HUES64 (cell line): ENCODE measurements at regions not wholly inside any gene's neighbourhood (a gene's known extent, or its start where the extent isn't known, plus 50 kb on each side); places are given as distances from the start of the nearest gene placed in this dataset.

Experiments
- H3K27ac ChIP-seq: 2 replicates; pipeline ENCODE4 v1.7.0; 2013; ENCODE audit warnings: low read depth, low read length, inconsistent platforms
- H3K27me3 ChIP-seq: 2 replicates; pipeline ENCODE4 v1.6.1; 2013; ENCODE audit warnings: mild to moderate bottlenecking, low read length; ENCODE audit not compliant: insufficient read depth
- H3K36me3 ChIP-seq: 2 replicates; pipeline ENCODE4 v1.6.1; 2013; ENCODE audit warnings: mild to moderate bottlenecking, low read length; ENCODE audit not compliant: insufficient read depth
- H3K4me1 ChIP-seq: 2 replicates; pipeline ENCODE4 v1.6.1; 2013; ENCODE audit warnings: mild to moderate bottlenecking, low read length, moderate library complexity; ENCODE audit not compliant: insufficient read depth
- H3K4me3 ChIP-seq: 2 replicates; pipeline ENCODE4 v1.5.1; 2013; ENCODE audit warnings: mild to moderate bottlenecking, low read length, moderate library complexity
- H3K9ac ChIP-seq: 2 replicates; pipeline ENCODE4 v1.6.1; 2013; ENCODE audit warnings: mild to moderate bottlenecking, low read depth, low read length
- H3K9me3 ChIP-seq: 2 replicates; pipeline ENCODE4 v1.6.1; 2013; ENCODE audit warnings: low read depth, low read length; ENCODE audit not compliant: insufficient read depth
- WGBS: fragments of 150-250, 120-280 bp; methylation state at CpG from one replicate; pipeline ENCODE4 v1.1.7; 2013; ENCODE audit warnings: missing lambda C conversion rate; 5-methylcytosine and 5-hydroxymethylcytosine counted together

- WGBS = 80% methylated on average over 1 of the region's 1 CpG
- H3K27ac ChIP-seq = no peak overlapping the region
- H3K4me1 ChIP-seq = no peaks in the 10 kb centered on the region
- no peak overlapping the region for H3K4me3 ChIP-seq
- no peak overlapping the region for H3K9ac ChIP-seq
- no peaks in the 10 kb centered on the region for H3K27me3 ChIP-seq
- H3K36me3 ChIP-seq = no peaks in the 10 kb centered on the region
- no peaks in the 10 kb centered on the region for H3K9me3 ChIP-seq
Observed at GRCh38 chr13:78326633-78327032, 276.7 kb downstream of the POU4F1 start.

DNA sequence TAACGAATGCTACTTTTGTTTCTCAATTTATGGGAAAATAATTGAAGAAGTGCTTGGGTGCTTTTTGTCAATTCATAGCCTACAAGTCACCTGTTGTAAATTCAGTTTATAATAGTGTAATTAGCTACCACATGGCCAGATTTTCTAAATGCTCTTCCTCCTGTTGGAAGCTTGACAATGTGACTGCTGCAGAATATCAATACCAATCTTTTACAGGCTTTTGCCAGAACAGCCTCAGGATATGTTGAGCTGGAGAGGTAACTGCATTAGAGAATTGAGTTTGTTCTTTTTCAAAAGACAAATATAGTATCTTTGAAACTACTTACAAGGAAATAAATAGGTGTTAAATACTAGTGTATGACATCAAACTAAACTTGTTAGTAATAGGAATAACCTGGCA is 277.8 kb downstream of the POU4F1 start:
- H3K27ac ChIP-seq = no peak overlapping the region
- H3K36me3 ChIP-seq = no peaks in the 10 kb centered on the region
- no peak overlapping the region for H3K4me3 ChIP-seq
- no peaks in the 10 kb centered on the region for H3K9me3 ChIP-seq
- WGBS = 92% methylated on average over 1 of the region's 1 CpG
- no peaks in the 10 kb centered on the region for H3K27me3 ChIP-seq
- no peaks in the 10 kb centered on the region for H3K4me1 ChIP-seq
- H3K9ac ChIP-seq = no peak overlapping the region

GRCh38 chr13:78323848-78324247 is 279.5 kb downstream of the POU4F1 start:
- WGBS = 88% methylated on average over 1 of the region's 2 CpGs
- H3K9me3 ChIP-seq = no peaks in the 10 kb centered on the region

GRCh38 chr13:78323040-78323439 is 280.3 kb downstream of the POU4F1 start:
- Histone ChIP-seq H3K27me3 (no peaks in the 10 kb centered on the region), H3K9me3 (no peaks in the 10 kb centered on the region), H3K36me3 (no peaks in the 10 kb centered on the region), H3K27ac (no peak overlapping the region), H3K9ac (no peak overlapping the region), H3K4me1 (no peaks in the 10 kb centered on the region), H3K4me3 (no peak overlapping the region)

More at GRCh38 chr13:78323848-78324247, 279.5 kb downstream of the POU4F1 start:
- Histone ChIP-seq H3K36me3 (no peaks in the 10 kb centered on the region), H3K4me1 (no peaks in the 10 kb centered on the region), H3K27me3 (no peaks in the 10 kb centered on the region), H3K27ac (no peak overlapping the region), H3K9ac (no peak overlapping the region), H3K4me3 (no peak overlapping the region)

- Histone ChIP-seq H3K4me1 (no peaks in the 10 kb centered on the region), H3K27me3 (no peaks in the 10 kb centered on the region), H3K9me3 (no peaks in the 10 kb centered on the region), H3K4me3 (no peak overlapping the region), H3K9ac (no peak overlapping the region), H3K27ac (no peak overlapping the region), H3K36me3 (no peaks in the 10 kb centered on the region)
- WGBS = 100% methylated on average over 1 of the region's 1 CpG
Observed at GRCh38 chr13:78319101-78319627, 284.2 kb downstream of the POU4F1 start.

DNA sequence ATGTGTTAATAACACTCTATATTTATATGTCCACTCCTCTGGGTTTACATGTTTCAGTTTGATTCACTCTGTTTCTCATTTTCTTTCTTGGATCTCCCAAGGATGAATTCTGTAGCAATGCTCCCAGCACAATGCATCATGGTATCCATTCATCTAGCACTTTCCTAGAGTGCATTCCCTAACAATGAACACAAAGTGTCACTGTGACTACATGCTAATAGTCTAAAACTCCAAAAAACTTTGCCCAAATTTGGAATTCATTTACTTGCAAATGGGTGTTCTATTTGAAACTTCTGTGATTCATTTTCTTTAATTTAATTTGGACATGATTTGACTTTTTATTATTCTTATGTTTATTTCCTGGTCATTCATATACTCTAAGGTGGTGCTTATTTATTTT is 286.3 kb downstream of the POU4F1 start:
- Histone ChIP-seq H3K27ac (no peak overlapping the region), H3K36me3 (no peaks in the 10 kb centered on the region), H3K9ac (no peak overlapping the region), H3K4me3 (no peak overlapping the region), H3K4me1 (no peaks in the 10 kb centered on the region), H3K9me3 (no peaks in the 10 kb centered on the region), H3K27me3 (no peaks in the 10 kb centered on the region)

DNA sequence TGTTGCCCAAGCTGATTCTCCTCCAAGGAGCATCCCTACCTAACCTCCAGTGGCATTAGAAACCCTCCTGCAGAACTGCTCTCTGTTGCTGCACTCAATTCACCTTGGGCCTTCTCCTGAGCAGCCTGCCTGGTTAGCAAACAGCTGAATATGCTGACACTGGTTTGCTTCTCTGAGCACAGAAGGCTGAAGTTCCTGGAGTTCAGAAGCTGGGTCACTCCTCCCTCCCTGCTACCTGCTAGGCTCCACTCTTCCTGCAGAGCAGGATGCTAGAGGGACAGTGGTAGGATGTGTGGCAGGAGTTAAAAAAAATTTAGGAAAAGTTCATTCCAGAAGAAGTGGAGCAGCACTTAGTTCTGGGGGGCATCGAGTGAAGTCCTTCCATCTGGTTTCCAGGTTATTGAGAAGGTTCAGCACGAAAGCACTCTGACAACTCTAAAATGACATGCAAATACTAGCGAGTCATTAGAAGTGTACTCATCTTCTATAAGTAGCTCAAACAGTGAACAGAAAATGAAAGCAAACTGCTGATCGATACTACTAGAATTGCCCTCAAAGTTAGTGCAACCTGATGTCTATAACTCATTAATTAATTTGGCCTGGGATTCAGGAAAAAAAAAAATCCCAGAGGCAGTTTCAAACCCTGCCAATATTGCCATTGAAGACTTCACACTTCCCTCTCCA is 293.7 kb downstream of the POU4F1 start:
- WGBS = 95% methylated on average over 4 of the region's 4 CpGs
- no peak overlapping the region for H3K4me3 ChIP-seq
- no peaks in the 10 kb centered on the region for H3K27me3 ChIP-seq
- H3K9ac ChIP-seq = no peak overlapping the region
- H3K9me3 ChIP-seq = no peaks in the 10 kb centered on the region
- no peaks in the 10 kb centered on the region for H3K4me1 ChIP-seq
- H3K27ac ChIP-seq = no peak overlapping the region
- H3K36me3 ChIP-seq = no peaks in the 10 kb centered on the region

DNA sequence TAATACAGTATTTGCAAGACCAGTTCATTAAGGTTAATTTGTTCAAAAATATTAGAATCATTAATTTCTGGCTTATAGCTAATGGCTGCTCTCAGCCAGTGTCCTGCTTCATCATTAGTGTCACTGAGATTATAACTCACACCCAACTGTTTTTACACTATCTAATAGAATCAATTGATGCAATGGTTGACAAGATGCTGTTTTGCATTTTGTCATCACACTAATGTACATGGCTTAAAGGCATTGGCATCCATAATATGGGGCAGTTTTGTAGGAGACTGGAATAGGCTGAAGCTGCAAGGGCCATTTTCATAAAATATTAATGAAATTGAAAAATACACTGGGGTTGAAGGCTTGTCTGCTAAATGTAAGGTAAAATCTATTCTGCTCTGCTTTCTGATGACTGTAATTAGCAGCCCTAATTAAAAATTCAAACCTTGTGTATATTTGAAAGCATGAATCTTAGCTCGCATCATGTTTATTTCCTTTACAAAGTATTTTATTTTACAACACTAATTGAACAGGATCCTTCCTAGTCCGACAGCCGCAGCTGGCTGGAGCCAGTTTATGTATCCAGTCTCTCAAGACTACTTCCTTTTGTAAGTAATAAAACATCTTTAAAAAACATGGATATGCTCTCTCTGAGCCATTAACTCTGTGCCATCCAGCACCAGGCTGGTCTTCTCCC is 296.7 kb downstream of the POU4F1 start:
- 93% methylated on average over 3 of the region's 3 CpGs for WGBS

DNA sequence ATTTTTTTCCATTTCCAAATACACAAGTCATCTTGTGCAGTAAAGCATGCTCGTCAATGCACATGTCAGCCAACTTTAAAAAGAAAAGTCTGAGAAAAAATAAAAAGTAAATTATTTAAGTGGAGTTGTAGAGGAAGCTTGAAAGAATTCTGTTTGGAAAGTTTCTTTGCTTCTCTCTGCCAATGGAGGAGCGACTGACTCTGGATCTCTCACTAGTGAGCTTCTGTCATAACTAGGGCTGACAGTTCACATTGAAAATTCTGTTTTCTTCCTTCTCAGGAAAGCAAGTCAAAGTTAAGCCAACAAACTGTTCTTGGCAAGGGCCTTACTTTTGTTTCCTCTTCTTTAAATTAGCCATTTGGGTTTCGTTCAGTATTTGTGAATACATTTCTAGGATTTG is 298.2 kb downstream of the POU4F1 start:
- Histone ChIP-seq H3K9ac (no peak overlapping the region), H3K27ac (no peak overlapping the region), H3K4me3 (no peak overlapping the region), H3K27me3 (no peaks in the 10 kb centered on the region), H3K36me3 (no peaks in the 10 kb centered on the region), H3K4me1 (no peaks in the 10 kb centered on the region), H3K9me3 (no peaks in the 10 kb centered on the region)
- 97% methylated on average over 3 of the region's 3 CpGs for WGBS

More for the DNA sequence above, 296.7 kb downstream of the POU4F1 start:
- Histone ChIP-seq H3K36me3 (no peaks in the 10 kb centered on the region), H3K9ac (no peak overlapping the region), H3K27ac (no peak overlapping the region), H3K4me3 (no peak overlapping the region), H3K27me3 (no peaks in the 10 kb centered on the region), H3K4me1 (no peaks in the 10 kb centered on the region), H3K9me3 (no peaks in the 10 kb centered on the region)

- no peak overlapping the region for H3K9ac ChIP-seq
- H3K36me3 ChIP-seq = no peaks in the 10 kb centered on the region
- H3K4me3 ChIP-seq = no peak overlapping the region
- H3K9me3 ChIP-seq = no peaks in the 10 kb centered on the region
- no peaks in the 10 kb centered on the region for H3K4me1 ChIP-seq
- no peak overlapping the region for H3K27ac ChIP-seq
- no peaks in the 10 kb centered on the region for H3K27me3 ChIP-seq
Observed at GRCh38 chr13:78299832-78300623, 303.3 kb downstream of the POU4F1 start.

DNA sequence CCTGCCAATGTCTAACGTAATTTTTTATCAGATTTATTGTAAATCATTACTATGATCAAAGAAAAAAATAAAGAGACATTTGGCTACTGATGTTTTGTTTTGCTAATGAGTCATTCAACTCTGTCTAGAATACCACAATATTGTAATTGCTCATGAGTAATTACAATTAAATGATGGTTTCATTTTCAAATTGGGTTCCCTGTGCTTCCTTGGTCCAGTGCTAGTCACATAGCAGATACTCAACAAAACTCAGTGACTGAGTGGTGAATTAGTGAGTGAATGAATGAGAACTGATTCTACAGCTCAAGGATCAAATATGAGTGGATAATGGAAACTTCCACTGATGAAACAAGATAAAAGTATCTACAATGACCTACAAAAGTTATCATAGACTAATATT is 304.7 kb downstream of the POU4F1 start:
- H3K9ac ChIP-seq = no peak overlapping the region
- no peak overlapping the region for H3K4me3 ChIP-seq
- H3K27ac ChIP-seq = no peak overlapping the region
- no peaks in the 10 kb centered on the region for H3K36me3 ChIP-seq
- WGBS = no CpG with 5 or more reads among the region's 1 CpG
- H3K27me3 ChIP-seq = no peaks in the 10 kb centered on the region
- H3K4me1 ChIP-seq = no peaks in the 10 kb centered on the region
- H3K9me3 ChIP-seq = no peaks in the 10 kb centered on the region
